ENCODE measurements at regions not wholly inside any gene's neighbourhood (a gene's known extent, or its start where the extent isn't known, plus 50 kb on each side); places are given as distances from the start of the nearest gene placed in this dataset.

GRCh38 chr2:123127236-123127635, 897.9 kb upstream of the CNTNAP5 start:
- Histone ChIP-seq H3K27ac (no peak overlapping the region), H3K36me3 (no peaks in the 10 kb centered on the region), H3K9me3 (no peaks in the 10 kb centered on the region), H3K27me3 (no peaks in the 10 kb centered on the region), H3K4me1 (no peaks in the 10 kb centered on the region), H3K4me3 (no peak overlapping the region)
- DNase-seq (no peak), ATAC-seq (ENCODE audit: low FRiP score in 2 of 2) (no peak)
- 81 to 85% methylated on average over 3 of the region's 3 CpGs for WGBS, 2 donors
- TF ChIP-seq EP300 (IDR thresholded peaks at IDR 0.05) = no peak
- TF ChIP-seq POLR2AphosphoS5 (IDR thresholded peaks at IDR 0.05) = no peak
- TF ChIP-seq, protein P1, sequence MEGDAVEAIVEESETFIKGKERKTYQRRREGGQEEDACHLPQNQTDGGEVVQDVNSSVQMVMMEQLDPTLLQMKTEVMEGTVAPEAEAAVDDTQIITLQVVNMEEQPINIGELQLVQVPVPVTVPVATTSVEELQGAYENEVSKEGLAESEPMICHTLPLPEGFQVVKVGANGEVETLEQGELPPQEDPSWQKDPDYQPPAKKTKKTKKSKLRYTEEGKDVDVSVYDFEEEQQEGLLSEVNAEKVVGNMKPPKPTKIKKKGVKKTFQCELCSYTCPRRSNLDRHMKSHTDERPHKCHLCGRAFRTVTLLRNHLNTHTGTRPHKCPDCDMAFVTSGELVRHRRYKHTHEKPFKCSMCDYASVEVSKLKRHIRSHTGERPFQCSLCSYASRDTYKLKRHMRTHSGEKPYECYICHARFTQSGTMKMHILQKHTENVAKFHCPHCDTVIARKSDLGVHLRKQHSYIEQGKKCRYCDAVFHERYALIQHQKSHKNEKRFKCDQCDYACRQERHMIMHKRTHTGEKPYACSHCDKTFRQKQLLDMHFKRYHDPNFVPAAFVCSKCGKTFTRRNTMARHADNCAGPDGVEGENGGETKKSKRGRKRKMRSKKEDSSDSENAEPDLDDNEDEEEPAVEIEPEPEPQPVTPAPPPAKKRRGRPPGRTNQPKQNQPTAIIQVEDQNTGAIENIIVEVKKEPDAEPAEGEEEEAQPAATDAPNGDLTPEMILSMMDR (IDR thresholded peaks at IDR 0.05) = no peak
- TF ChIP-seq POLR2A (IDR thresholded peaks at IDR 0.05) = no peak

GRCh38 chr2:123128951-123129350, 896.1 kb upstream of the CNTNAP5 start:
- Histone ChIP-seq H3K4me3 (no peak overlapping the region), H3K36me3 (no peaks in the 10 kb centered on the region), H3K27me3 (no peaks in the 10 kb centered on the region), H3K9me3 (no peaks in the 10 kb centered on the region), H3K4me1 (no peaks in the 10 kb centered on the region), H3K27ac (no peak overlapping the region)
- DNase-seq (no peak), ATAC-seq (ENCODE audit: low FRiP score in 2 of 2) (no peak)
- TF ChIP-seq, protein P1 (IDR thresholded peaks at IDR 0.05) = no peak
- TF ChIP-seq POLR2AphosphoS5 (IDR thresholded peaks at IDR 0.05) = no peak
- TF ChIP-seq EP300 (IDR thresholded peaks at IDR 0.05) = no peak
- no peak for TF ChIP-seq POLR2A (IDR thresholded peaks at IDR 0.05)
- WGBS, 2 donors = 47 to 85% methylated on average over 1 of the region's 1 CpG

DNA sequence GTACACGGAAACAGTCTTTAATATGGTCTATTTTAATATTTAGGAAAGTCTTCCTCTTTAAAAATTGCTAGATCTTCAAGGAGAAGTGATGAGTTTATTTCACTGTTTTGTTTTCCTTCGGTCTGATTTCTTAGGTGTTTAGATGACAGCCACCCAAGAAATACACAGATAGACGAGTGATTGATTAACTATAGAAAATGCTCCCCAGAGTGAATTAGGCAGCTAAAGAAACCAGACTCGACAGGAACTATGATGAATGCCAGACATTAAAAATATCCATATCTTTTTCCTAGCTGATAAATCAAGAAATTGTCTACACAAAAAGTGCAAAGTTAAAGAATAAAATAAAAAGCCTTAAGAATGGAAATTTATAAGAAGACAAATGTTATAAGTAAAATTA, 888.7 kb upstream of the CNTNAP5 start:
- TF ChIP-seq, protein P1 (IDR thresholded peaks at IDR 0.05) = no peak
- TF ChIP-seq POLR2AphosphoS5 (IDR thresholded peaks at IDR 0.05) (no peak), EP300 (IDR thresholded peaks at IDR 0.05) (no peak), POLR2A (IDR thresholded peaks at IDR 0.05) (no peak)
- no peaks in the 10 kb centered on the region for H3K27me3 ChIP-seq
- DNase-seq (no peak), ATAC-seq (ENCODE audit: low FRiP score in 2 of 2) (no peak)
- whole genome bisulfite sequencing, 2 donors = 68 to 72% methylated on average over 4 of the region's 4 CpGs
- no peak overlapping the region for H3K27ac ChIP-seq
- no peaks in the 10 kb centered on the region for H3K36me3 ChIP-seq
- no peak overlapping the region for H3K4me3 ChIP-seq
- H3K4me1 ChIP-seq = no peaks in the 10 kb centered on the region
- H3K9me3 ChIP-seq = no peaks in the 10 kb centered on the region

- DNase-seq = no peak
- H3K27me3 ChIP-seq = no peaks in the 10 kb centered on the region
- no peak overlapping the region for H3K27ac ChIP-seq
- no peaks in the 10 kb centered on the region for H3K4me1 ChIP-seq
- WGBS, 2 donors = 90 to 100% methylated on average over 1 of the region's 1 CpG
- H3K4me3 ChIP-seq = no peak overlapping the region
- no peaks in the 10 kb centered on the region for H3K36me3 ChIP-seq
- H3K9me3 ChIP-seq = no peaks in the 10 kb centered on the region
- no peak for ATAC-seq (ENCODE audit: low FRiP score in 2 of 2)
- TF ChIP-seq, protein P1 (IDR thresholded peaks at IDR 0.05) = no peak
- TF ChIP-seq EP300 (IDR thresholded peaks at IDR 0.05) = no peak
- TF ChIP-seq POLR2A (IDR thresholded peaks at IDR 0.05) = no peak
- no peak for TF ChIP-seq POLR2AphosphoS5 (IDR thresholded peaks at IDR 0.05)
These were observed 881.0 kb upstream of the CNTNAP5 start for GRCh38 chr2:123144082-123144481.

- TF ChIP-seq POLR2A (IDR thresholded peaks at IDR 0.05) (no peak), EP300 (IDR thresholded peaks at IDR 0.05) (no peak)
- no peak overlapping the region for H3K4me3 ChIP-seq
- H3K36me3 ChIP-seq = no peaks in the 10 kb centered on the region
- no peaks in the 10 kb centered on the region for H3K4me1 ChIP-seq
- H3K9me3 ChIP-seq = no peaks in the 10 kb centered on the region
- H3K27me3 ChIP-seq = no peaks in the 10 kb centered on the region
- ATAC-seq (ENCODE audit: low FRiP score in 2 of 2) (no peak), DNase-seq (no peak)
- WGBS, 2 donors = 51 to 58% methylated on average over 1 of the region's 1 CpG
- H3K27ac ChIP-seq = no peak overlapping the region
These were observed 872.0 kb upstream of the CNTNAP5 start for GRCh38 chr2:123153041-123153440.
